Nephron progenitor cell (in vitro differentiated cells): ENCODE measurements at regions not wholly inside any gene's neighbourhood (a gene's known extent, or its start where the extent isn't known, plus 50 kb on each side); places are given as distances from the start of the nearest gene placed in this dataset.
"Not testable (repeated sequence)": the region's sequence is repeated elsewhere in the genome, so short reads cannot be mapped to it uniquely, and the experiment has no call there.

Experiments used
- DNase-seq: peaks from one replicate; pipeline ENCODE4 v3.0.0; 2021
- H3K27ac Mint-ChIP-seq: 2 replicates; pipeline ENCODE4 v1.8.0; 2021; ENCODE audit warnings: mild to moderate bottlenecking, moderate library complexity, mixed read lengths
- H3K27me3 Mint-ChIP-seq: 2 replicates; pipeline ENCODE4 v1.8.0; 2021; ENCODE audit warnings: mild to moderate bottlenecking, low read depth, mixed read lengths; ENCODE audit not compliant: poor library complexity
- H3K36me3 Mint-ChIP-seq: 2 replicates; pipeline ENCODE4 v1.8.0; 2021; ENCODE audit warnings: low read depth, mixed read lengths
- H3K4me1 Mint-ChIP-seq: 2 replicates; pipeline ENCODE4 v1.8.0; 2021; ENCODE audit warnings: mixed read lengths
- H3K4me3 Mint-ChIP-seq: 2 replicates; pipeline ENCODE4 v1.8.0; 2021; ENCODE audit warnings: mild to moderate bottlenecking, moderate library complexity, mixed read lengths
- H3K9me3 Mint-ChIP-seq: 2 replicates; pipeline ENCODE4 v1.8.0; 2021; ENCODE audit warnings: mild to moderate bottlenecking, moderate library complexity, mixed read lengths
- CTCF ChIP-seq: fragments of 200-600 bp; sonication (generic); IDR thresholded peaks from 2 replicates; pipeline ENCODE4 v1.5.0; 2021; ENCODE audit warnings: antibody characterized with exemption

GRCh38 chr2:147006736-147007141 is 838.1 kb upstream of the ACVR2A start:
- H3K9me3 Mint-ChIP-seq: no peaks in the 10 kb centered on the region
- DNase-seq: no peak
- peaks cover 7% of the 10 kb centered on the region for H3K4me1 Mint-ChIP-seq
- no peak for TF ChIP-seq CTCF
- no peak overlapping the region for H3K4me3 Mint-ChIP-seq
- no peak overlapping the region for H3K27ac Mint-ChIP-seq
- no peaks in the 10 kb centered on the region for H3K36me3 Mint-ChIP-seq
- H3K27me3 Mint-ChIP-seq: no peaks in the 10 kb centered on the region

DNA sequence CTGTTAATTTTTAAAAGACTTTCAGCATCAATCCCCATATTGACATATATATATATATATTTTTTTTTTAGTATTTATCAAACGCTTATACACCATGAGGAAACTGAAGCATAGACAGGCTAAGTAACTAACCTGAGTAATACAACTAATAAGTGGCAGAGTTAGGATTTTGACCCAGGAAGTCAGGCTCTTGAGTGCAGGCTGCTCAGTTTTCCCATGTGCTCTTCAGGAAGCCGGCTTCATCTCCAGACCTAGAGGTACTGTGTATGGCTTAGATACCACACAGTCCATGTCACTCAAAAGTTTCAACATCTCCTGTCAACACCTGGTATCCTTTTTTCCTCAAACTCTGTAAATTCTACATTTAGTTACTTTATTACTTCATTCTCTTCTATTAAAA is 841.7 kb upstream of the ACVR2A start:
- Mint-ChIP-seq H3K27me3 (no peaks in the 10 kb centered on the region), H3K27ac (no peak overlapping the region), H3K9me3 (no peaks in the 10 kb centered on the region), H3K36me3 (no peaks in the 10 kb centered on the region), H3K4me3 (no peak overlapping the region), H3K4me1 (peaks cover 21% of the 10 kb centered on the region)
- no peak for TF ChIP-seq CTCF
- DNase-seq: no peak

DNA sequence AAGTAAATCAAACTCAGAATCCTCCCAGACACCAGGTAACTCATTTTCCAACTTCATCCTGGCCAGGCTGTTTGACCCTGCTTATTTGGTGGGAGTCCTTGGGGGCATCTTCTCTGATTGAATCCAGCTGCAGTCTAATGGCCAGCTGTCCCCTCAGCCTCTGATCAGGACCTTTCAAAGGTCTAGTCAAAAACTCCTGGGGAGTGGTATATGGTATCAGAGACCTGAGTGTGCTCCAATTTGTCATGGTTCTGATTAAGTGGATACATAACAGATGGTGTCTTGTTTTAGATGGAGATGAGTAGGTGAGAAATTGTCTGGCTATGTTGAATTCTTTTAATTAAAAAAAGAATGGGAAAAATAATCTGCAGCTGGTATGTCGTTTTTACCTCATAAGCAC is 842.6 kb upstream of the ACVR2A start:
- H3K27me3 Mint-ChIP-seq: no peaks in the 10 kb centered on the region

DNA sequence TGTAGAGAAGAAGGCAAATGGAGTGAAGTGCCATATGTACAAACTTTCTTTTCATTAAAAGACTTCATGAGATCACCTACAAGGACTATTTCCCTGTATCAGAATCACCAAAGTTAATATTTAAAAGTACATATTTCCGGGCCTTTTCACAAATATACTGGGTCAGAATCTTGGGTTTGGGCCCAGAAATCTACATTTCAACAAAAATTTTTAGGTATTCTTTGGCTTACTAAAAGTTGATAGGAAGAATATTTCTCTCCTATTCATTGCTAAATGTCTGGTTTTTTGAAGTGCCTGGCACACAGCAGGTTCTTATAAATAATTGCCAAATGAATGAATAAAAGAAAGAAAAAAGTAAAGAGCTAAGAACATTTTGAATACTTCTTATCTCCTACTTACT is 843.8 kb upstream of the ACVR2A start:
- no peak overlapping the region for H3K27ac Mint-ChIP-seq
- no peak overlapping the region for H3K4me3 Mint-ChIP-seq
- H3K9me3 Mint-ChIP-seq: no peaks in the 10 kb centered on the region

More for the DNA sequence above, 842.6 kb upstream of the ACVR2A start:
- no peak for TF ChIP-seq CTCF
- H3K36me3 Mint-ChIP-seq: no peaks in the 10 kb centered on the region
- H3K4me1 Mint-ChIP-seq: peaks cover 21% of the 10 kb centered on the region
- no peaks in the 10 kb centered on the region for H3K9me3 Mint-ChIP-seq
- H3K27ac Mint-ChIP-seq: no peak overlapping the region
- H3K4me3 Mint-ChIP-seq: no peak overlapping the region
- DNase-seq: no peak

DNA sequence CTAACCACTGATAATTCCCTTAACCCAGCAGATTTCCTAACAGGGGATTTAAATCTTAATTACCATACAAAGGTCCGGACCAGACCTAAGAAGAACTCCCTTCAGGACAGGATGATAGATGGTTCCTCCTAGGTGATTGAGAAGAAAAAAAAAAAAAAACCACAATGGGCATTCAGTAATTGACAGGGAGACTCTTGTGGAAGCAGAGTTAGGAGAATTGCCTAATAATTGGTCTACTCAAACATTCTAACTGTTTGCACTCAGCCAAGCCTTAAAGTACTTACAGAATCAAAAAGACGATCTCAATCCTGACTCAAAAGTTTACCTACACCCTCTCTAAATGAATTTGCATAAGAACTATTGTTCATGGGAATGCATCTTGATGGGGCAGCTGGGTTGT is 844.7 kb upstream of the ACVR2A start:
- not testable (repeated sequence) for H3K36me3 Mint-ChIP-seq, H3K27me3 Mint-ChIP-seq, H3K4me3 Mint-ChIP-seq, H3K27ac Mint-ChIP-seq, DNase-seq, H3K9me3 Mint-ChIP-seq
- H3K4me1 Mint-ChIP-seq: peaks cover 21% of the 10 kb centered on the region

More for the DNA sequence above, 843.8 kb upstream of the ACVR2A start:
- no peak for TF ChIP-seq CTCF
- H3K4me1 Mint-ChIP-seq: peaks cover 21% of the 10 kb centered on the region
- H3K27me3 Mint-ChIP-seq: no peaks in the 10 kb centered on the region
- no peaks in the 10 kb centered on the region for H3K36me3 Mint-ChIP-seq
- DNase-seq: no peak

DNA sequence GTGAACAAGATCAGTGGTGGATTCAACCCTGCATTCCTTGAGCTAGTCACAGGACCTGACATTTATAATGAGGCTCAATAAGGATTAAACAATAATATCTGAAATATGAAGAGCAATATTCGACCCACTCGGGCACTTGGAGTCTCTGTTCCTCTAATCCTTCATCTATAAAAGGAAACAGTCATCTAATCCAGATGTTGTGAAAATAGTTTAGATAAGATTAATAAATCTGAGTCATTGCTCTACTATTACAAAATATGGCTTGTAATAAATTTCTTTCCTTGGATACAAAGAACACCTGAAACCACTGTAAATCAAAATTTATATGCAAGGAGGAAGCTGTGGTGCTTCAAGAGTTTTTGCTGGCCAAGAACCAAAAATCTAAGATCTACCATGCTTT is 846.9 kb upstream of the ACVR2A start:
- H3K4me3 Mint-ChIP-seq: no peak overlapping the region
- H3K36me3 Mint-ChIP-seq: no peaks in the 10 kb centered on the region
- no peak for DNase-seq
- H3K27ac Mint-ChIP-seq: no peak overlapping the region
- no peaks in the 10 kb centered on the region for H3K27me3 Mint-ChIP-seq
- no peak for TF ChIP-seq CTCF
- peaks cover 26% of the 10 kb centered on the region for H3K4me1 Mint-ChIP-seq
- H3K9me3 Mint-ChIP-seq: no peaks in the 10 kb centered on the region

DNA sequence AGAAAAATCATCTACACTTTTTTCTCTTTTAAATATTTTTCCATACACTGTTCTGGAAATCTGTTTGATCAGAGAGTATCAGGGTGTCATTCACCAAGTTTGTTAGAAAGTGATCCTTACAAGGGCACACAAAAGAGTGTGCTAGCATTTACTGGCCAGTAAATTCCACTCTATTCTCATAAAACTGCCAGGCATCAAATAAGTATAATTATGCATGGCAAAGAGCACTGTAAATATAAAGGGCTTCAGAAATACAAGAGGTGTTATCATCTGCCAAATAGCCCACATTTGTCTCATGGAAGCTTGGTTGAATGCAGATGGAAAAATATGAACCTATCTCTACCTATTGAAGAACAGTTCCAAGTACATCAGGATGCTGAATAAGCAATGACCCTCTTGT is 847.3 kb upstream of the ACVR2A start:
- no peaks in the 10 kb centered on the region for H3K27me3 Mint-ChIP-seq
- H3K36me3 Mint-ChIP-seq: no peaks in the 10 kb centered on the region
- no peaks in the 10 kb centered on the region for H3K9me3 Mint-ChIP-seq
- peaks cover 26% of the 10 kb centered on the region for H3K4me1 Mint-ChIP-seq
- TF ChIP-seq CTCF: no peak
- H3K27ac Mint-ChIP-seq: no peak overlapping the region
- DNase-seq: no peak
- H3K4me3 Mint-ChIP-seq: no peak overlapping the region
